Stomach (tissue), 8 donors: ENCODE measurements at regions not wholly inside any gene's neighbourhood (a gene's known extent, or its start where the extent isn't known, plus 50 kb on each side); places are given as distances from the start of the nearest gene placed in this dataset.

Experiments
- DNase-seq, 2 donors: peaks; one replicate each; pipeline versions ENCODE4 v3.0.0 to v3.0.0-alpha.2; 2013 to 2019
- H3K27ac ChIP-seq, 5 donors: fragments of 200-600 bp in 4 of 5; sonication (generic) in 4 of 5; one replicate each; pipeline ENCODE4 v1.5.1; 2013 to 2019; ENCODE audit warnings: mild to moderate bottlenecking in 1 of 5, moderate library complexity in 1 of 5
- H3K27me3 ChIP-seq, 3 donors: fragments of 200-600 bp; sonication (generic); one replicate each; pipeline ENCODE4 v1.5.1; 2017 to 2019; ENCODE audit warnings: mixed run types in 1 of 3
- H3K36me3 ChIP-seq, 4 donors: fragments of 200-600 bp; sonication (generic); 1 replicate in 3 of 4; 2 replicates in 1 of 4; pipeline ENCODE4 v1.5.1; 2016 to 2019
- H3K4me1 ChIP-seq, 4 donors: fragments of 200-600 bp; sonication (generic); one replicate each; pipeline ENCODE4 v1.5.1; 2016 to 2019
- H3K4me3 ChIP-seq, 4 donors: fragments of 200-600 bp; sonication (generic) in 3 of 4; one replicate each; pipeline ENCODE4 v1.5.1; 2016 to 2019; ENCODE audit warnings: mild to moderate bottlenecking in 1 of 4
- H3K9me3 ChIP-seq, 4 donors: fragments of 200-600 bp; sonication (generic); one replicate each; pipeline ENCODE4 v1.5.1; 2016 to 2019
- CTCF ChIP-seq, 7 experiments: fragments of 450-650 bp in 4 of 7; fragments of 200-600 bp in 3 of 7; sonication (generic) in 3 of 7; IDR thresholded peaks; one replicate each; pipeline ENCODE4 v1.5.1; 2016 to 2019; ENCODE audit warnings: antibody characterized with exemption in 7 of 7, control low read depth in 2 of 7, mild to moderate bottlenecking in 1 of 7
- EP300 ChIP-seq: sonication (generic); formaldehyde crosslinking; IDR thresholded peaks from one replicate; pipeline ENCODE4 v1.6.1; 2017; ENCODE audit warnings: antibody characterized with exemption
- POLR2A ChIP-seq, 4 donors: fragments of 450-650 bp; IDR thresholded peaks; one replicate each; pipeline ENCODE4 v1.6.1; 2016; ENCODE audit warnings: antibody characterized with exemption in 4 of 4, control low read depth in 2 of 4, mild to moderate bottlenecking in 1 of 4, moderate library complexity in 1 of 4
- POLR2AphosphoS5 ChIP-seq, 3 donors: sonication (generic); formaldehyde crosslinking; IDR thresholded peaks; one replicate each; pipeline ENCODE4 v1.6.1; 2016; ENCODE audit warnings: antibody characterized with exemption in 3 of 3
- WGBS, 5 donors: extraction: QIAGEN DNeasy Blood & Tissue Kit in 3 of 5; methylation state at CpG; one replicate each; pipeline versions ENCODE4 v1.1.5 to v1.1.7; 2013 to 2018; 5-methylcytosine and 5-hydroxymethylcytosine counted together
- intact Hi-C: fragments of 100-400 bp; cut with DNase I; formaldehyde crosslinking; loops from one replicate; pipeline ENCODE4 v1.15.1; 2023; ENCODE audit warnings: low total_unique reads
- donor health status: healthy with polysubstance abuse.
- donor health status: Bipolar disorder and iron deficiency.
- donor health status: healthy.

- DNase-seq: no peak
- Histone ChIP-seq H3K36me3 (no peaks in the 10 kb centered on the region), H3K9me3 (no peaks in the 10 kb centered on the region), H3K27me3 (no peaks in the 10 kb centered on the region), H3K27ac (no peak overlapping the region), H3K4me3 (no peak overlapping the region), H3K4me1 (peaks cover 0 to 8% (median 3%) of the 10 kb centered on the region in 4 donors)
- 71 to 83% (median 76%) methylated on average over 6 of the region's 6 CpGs for WGBS, 5 donors
- no peak for TF ChIP-seq CTCF (IDR thresholded peaks at IDR 0.05)
- TF ChIP-seq POLR2A (IDR thresholded peaks at IDR 0.05): no peak
- no peak for TF ChIP-seq POLR2AphosphoS5 (IDR thresholded peaks at IDR 0.05)
- TF ChIP-seq EP300: no peak
- intact Hi-C loops: no loop called here
Measured at GRCh38 chr4:20629186-20630106, 70.8 kb upstream of the PACRGL start.

- peaks cover 0 to 10% (median 4%) of the 10 kb centered on the region in 4 donors for H3K4me1 ChIP-seq
- peak overlapping the region in 1 of 5 donors; percentile 85 for H3K27ac ChIP-seq
- no peaks in the 10 kb centered on the region for H3K9me3 ChIP-seq
- no peaks in the 10 kb centered on the region for H3K36me3 ChIP-seq
- H3K4me3 ChIP-seq: no peak overlapping the region
- no peaks in the 10 kb centered on the region for H3K27me3 ChIP-seq
- intact Hi-C loops: no loop called here
- TF ChIP-seq POLR2AphosphoS5 (IDR thresholded peaks at IDR 0.05): no peak
- no peak for TF ChIP-seq CTCF (IDR thresholded peaks at IDR 0.05)
- TF ChIP-seq EP300: no peak
- TF ChIP-seq POLR2A (IDR thresholded peaks at IDR 0.05): no peak
- no peak for DNase-seq
- WGBS, 5 donors: 51 to 68% (median 65%) methylated on average over 3 of the region's 3 CpGs
Measured at GRCh38 chr4:20638825-20639224, 61.4 kb upstream of the PACRGL start.

- H3K4me3 ChIP-seq: no peak overlapping the region
- H3K4me1 ChIP-seq: peaks cover 0 to 10% (median 4%) of the 10 kb centered on the region in 4 donors
- no peak for DNase-seq
- 19 to 33% (median 27%) methylated on average over 1 of the region's 1 CpG for whole genome bisulfite sequencing, 5 donors
- no peaks in the 10 kb centered on the region for H3K9me3 ChIP-seq
- intact Hi-C loops: no loop called here
- H3K36me3 ChIP-seq: no peaks in the 10 kb centered on the region
- no peak for TF ChIP-seq POLR2AphosphoS5 (IDR thresholded peaks at IDR 0.05)
- TF ChIP-seq CTCF (IDR thresholded peaks at IDR 0.05): no peak
- no peak for TF ChIP-seq POLR2A (IDR thresholded peaks at IDR 0.05)
- TF ChIP-seq EP300: no peak
- H3K27me3 ChIP-seq: no peaks in the 10 kb centered on the region
- no peak overlapping the region for H3K27ac ChIP-seq
Measured at GRCh38 chr4:20639346-20639745, 60.9 kb upstream of the PACRGL start.

GRCh38 chr4:20640989-20641388 is 59.3 kb upstream of the PACRGL start:
- no peak overlapping the region for H3K27ac ChIP-seq
- intact Hi-C loops: no loop called here
- no peak for DNase-seq
- H3K4me1 ChIP-seq: peaks cover 0 to 10% (median 4%) of the 10 kb centered on the region in 4 donors
- TF ChIP-seq EP300 (no peak), POLR2A (IDR thresholded peaks at IDR 0.05) (no peak), POLR2AphosphoS5 (IDR thresholded peaks at IDR 0.05) (no peak), CTCF (IDR thresholded peaks at IDR 0.05) (no peak)
- H3K9me3 ChIP-seq: no peaks in the 10 kb centered on the region
- WGBS, 5 donors: 72 to 83% (median 78%) methylated on average over 2 of the region's 2 CpGs
- no peaks in the 10 kb centered on the region for H3K36me3 ChIP-seq
- no peaks in the 10 kb centered on the region for H3K27me3 ChIP-seq
- no peak overlapping the region for H3K4me3 ChIP-seq
